NCI-H1417 (cell line): ENCODE measurements at regions not wholly inside any gene's neighbourhood (a gene's known extent, or its start where the extent isn't known, plus 50 kb on each side); places are given as distances from the start of the nearest gene placed in this dataset.
A peak's percentile ranks its signal among the peaks of the same experiment; 100 is the strongest.

Experiments used
- DNase-seq, 3 experiments: peaks; one replicate each; lab custom pipeline; 2025; lab: John Stamatoyannopoulos, UW

DNA sequence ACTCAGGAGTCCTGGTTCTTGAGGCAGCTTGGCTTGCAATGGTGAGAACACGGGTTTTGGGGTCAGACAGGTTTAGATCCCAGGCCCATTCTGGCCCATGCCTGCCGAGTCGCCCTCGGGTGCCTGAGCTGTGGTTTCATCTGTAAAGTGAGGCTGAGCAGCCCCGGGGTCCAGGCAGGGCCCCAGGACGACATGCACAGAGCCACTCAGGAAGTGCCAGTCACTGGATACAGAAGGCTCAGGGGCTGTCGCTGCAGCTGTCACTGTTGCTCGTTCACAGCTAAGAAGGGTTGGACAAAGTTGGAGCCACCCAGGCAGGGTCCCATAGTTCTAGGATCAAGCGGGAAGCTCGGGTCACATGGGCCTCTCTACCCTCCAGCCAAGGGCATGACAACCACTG, 403.1 kb downstream of the BCL11B start:
- no peak for DNase-seq

DNA sequence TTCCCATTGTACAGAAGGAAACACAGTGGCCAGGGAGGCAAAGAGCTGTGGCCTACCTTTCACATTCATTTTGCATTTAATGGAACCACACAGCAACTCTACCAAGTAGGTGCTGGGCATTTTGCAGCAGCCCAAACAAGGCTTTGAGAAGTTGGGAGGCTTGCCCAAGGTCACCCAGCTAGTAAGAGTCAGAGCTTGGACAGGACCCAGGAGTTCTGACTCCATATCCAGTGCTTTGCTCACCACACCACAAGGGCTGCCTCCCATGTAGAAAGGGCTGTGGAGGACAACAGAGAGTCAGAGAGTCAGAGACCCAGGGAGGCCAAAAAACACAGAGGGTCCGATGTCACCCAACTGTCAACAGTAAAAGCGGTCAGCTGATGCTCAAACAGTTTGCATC, 400.2 kb downstream of the BCL11B start:
- no peak for DNase-seq

DNA sequence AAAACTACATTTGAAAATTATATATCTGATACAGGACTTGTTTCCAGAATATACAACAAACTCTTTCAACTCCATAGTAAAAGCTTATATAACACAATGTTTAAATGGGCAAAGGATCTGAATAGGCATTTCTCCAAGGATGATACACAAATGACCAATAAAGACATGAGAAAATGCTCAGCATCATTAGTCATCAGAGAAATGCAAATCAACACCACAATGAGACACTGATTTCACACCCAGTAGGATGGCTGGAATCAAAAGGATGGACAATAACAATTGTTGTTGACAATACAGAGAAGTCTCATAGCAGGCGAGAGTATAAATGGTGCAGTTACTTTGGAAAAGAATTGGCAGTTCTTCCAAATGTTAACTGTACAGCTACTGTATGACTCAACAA, 394.9 kb downstream of the BCL11B start:
- DNase-seq: no peak

DNA sequence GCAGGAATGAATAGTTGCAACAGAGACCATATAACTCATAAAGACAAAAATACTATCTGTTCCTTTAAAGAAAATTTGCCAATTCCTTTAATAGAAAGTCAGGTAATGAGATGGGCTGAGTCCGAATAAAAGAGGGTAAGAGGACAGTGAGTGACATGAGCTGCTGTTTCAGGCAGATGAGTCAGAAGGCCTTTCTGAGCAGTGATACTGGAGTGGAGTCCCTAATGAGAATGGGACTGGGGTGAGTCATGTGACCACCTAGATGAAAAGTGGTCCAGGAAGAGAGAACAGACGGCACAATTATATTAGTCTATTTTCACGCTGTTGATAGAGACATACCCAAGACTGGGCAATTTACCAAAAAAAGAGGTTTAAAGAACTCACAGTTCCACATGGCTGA, 393.7 kb downstream of the BCL11B start:
- DNase-seq: no peak

DNA sequence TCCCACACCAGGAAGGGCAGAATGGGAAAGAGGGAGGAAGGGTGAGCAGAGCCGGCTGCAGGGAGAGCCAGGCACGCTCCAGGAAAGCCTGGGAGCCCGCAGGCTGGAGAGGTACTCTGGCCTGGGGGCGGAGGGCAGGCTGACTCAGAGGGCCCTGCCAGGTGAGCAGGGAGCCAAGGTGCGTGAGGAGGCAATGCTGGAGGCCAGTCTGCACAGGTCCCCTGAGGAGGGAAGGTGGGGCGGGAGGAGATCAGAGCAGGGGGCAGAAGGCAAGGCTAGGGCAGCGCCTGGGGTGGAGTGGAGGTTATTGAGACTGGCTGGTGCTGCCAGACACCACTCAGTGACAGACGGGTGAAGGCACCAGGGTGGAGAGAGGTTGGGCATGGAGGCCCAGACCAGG, 385.0 kb downstream of the BCL11B start:
- DNase-seq: no peak

DNA sequence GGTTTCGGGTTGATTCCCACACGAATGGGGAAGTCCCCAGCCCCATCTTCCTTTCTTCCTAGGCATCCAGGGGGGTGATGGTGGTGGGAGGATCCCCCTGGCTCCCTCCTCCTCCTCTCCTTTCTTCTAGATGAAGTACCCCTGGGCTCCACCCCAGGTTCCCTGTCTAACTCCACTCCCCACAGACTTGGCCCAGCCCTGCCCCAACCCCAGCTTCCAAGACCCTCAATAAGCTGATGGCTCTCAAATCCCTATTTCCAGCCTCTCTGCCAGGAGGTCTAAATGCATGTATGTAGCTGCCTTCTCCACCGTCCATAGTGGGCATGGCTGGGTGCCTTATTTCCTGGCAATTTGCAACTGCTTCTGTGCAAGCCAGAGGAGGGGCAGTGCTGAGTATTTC, 383.7 kb downstream of the BCL11B start:
- DNase-seq: no peak

DNA sequence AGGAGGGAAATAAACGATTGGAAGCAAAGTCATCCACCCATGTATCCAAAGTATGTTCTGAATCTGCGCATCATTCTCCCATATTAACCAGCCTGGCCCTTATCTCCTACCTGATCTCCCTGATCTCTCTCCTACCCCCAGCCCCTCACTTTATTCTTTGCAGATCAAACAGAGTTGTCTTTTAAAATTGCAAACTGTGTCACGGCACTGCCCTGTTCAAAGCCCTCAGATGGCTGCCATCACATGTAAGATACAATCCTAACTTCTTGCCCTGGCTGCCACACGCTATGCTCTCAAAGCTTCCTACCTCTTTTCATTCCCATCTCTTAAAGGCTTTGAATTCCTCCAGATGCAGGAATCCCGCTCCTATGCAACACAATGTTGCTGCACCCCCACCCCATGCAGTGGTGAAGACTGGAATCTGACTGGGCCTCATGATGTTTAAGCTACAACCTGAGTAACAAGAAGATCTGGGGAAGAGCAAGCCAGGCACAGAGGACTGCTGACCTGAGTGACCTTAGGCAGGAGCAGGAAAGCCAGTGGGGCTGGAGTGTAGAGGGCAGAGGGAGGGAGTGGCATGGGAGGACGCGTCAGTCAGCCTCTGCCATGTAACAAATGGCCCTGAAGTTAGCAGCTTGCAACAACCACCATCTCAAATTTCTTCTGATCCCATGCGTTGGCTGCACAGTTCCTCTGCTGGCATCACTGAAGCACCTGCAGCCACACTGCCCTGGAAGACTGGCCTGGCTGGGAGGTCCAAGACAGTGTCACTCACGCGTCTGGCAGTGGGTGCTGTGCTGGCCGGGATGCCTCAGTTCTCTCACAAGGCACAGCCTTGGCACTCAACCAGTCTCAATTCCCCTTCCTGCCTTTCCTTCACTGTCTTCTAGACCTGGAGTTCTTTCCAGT, 382.8 kb downstream of the BCL11B start:
- no peak for DNase-seq

DNA sequence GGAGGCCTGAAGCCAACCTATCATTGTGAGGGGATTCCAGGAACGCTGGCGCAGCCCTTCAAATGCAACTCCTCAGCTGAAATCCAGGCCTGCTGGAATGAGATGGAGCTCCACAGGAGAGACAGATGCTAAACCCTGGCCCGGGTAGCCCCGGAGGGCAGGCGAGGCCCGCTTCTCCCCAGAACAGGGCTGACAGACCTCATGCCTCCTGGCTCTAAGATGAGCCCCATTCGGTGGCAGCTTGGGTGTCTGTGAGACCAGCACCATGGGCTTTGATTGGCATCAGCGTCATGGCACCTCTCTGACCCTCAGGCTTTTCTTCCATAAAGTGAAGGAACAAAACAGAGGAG, 382.2 kb downstream of the BCL11B start:
- no peak for DNase-seq

DNA sequence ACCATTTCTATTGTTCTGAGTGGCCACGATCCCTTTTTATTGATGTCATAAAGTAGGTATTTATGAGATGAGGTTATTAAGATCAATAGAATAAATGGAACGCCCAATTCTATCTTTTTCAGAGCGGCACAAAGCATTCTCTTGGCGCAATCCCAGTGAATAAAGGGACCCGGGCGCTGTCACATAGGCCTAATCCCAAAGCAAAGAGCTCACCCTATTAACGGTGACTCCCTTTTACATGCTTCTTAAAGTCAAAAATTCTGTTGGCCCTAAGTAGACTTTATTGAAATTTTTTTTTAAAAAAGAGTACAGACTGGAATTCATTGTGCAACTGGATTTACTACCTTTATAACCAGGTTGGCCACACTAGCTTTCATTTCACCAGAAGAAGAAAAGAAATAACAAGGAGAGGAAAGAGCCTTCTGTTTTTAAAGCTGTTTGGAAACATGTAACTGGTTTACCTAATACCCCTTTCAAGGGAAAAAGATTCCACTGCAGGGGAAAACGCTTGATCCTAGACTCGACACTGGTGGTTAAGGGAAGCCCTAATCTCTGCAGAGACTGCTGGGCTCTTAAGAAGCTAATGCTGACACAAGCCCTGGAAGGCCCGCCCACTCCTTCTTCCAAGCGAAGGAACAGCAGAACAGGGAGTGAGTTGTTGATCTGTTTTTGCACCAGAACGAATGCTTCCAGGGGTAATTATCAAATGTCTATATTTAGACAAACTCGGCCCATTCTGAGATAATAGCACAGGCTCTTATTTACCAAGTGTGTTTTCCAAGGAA, 381.2 kb downstream of the BCL11B start:
- DNase-seq: peak in 1 of 3 experiments; percentile 22

DNA sequence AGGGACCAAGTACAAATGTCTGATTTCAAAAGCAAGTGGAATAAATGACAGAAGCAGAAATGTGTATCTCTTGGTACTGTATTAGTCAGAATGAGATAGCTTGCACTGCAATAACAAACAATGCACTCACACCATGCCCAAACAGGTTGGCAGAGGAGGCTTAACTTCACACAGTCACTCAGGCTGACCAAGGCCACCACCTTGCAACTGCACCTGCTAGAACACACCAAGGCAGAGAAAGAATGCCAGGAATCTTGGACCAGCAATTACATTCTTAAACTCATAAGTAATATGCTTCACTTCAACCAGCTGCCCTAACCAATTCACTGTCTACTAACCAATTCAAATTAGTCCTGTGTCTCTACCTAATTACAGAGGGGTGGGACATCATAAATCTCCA, 378.3 kb downstream of the BCL11B start:
- DNase-seq: no peak

DNA sequence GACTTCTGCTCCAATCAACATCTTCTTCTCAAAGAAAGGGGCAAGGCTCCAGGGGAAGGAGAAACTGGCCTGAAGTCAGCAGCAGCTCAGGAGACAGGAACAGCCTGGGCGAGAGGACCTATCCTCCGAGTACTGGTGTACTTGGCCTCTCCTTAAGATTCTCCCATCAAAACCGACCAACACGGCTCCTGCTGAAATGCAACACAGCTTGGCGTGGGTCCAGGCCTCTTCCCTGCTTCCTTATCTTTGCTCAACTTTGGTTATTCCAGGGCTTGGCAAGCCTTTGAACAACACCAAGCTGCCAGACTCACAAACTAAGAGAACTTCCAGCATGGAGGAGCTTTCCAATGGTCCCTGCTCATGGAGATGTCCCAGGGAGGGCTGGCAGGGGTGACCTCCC, 377.4 kb downstream of the BCL11B start:
- DNase-seq: no peak

DNA sequence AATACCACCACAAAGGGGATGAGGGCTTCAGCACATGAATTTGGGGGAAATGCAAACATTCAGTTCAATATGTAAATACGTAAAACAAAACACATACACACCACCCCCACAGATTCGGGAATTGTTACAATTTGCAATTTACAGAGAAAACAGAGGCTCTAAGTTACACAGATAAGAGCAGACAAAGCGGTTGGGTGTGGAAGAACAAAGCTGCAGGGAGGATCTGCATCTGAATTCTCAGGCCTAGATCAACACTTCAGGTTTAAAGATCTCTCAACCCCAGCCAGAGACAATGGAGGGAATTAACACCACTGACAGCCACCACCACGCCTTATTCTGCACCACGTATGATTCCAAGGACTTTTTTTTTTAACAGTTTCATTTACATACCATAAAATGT, 375.5 kb downstream of the BCL11B start:
- no peak for DNase-seq

DNA sequence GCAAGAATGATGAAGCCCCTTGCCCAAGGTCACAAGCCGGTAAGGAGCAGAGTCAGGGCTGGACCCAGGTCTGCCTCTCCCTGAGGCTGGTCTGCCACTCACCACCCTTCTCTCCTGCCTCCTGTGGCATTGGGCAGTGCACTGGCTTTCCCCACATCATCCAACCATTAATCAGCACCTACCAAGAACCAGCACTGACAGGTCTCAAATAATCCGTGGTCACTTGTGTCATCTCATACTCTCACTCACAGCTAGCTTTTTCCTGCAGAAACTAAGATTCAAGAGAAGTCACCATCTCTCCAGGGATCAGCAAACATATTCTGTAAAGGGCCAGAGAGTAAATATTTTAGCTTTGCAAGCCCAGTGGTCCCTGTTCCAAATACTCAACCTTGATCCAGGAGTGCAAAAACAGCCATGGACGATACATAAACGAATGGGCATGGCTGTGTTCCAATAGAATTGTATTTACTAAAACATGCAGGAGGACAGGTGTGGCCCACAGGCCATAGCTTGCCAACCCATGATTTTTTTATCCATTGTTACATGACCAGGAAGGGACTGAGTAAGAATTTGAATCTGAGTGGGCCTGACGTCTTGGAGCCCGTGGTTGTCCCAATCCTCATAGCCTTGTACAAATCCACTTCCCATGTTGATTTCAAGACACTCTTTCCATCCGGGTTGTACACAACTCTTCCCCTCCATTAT, 374.2 kb downstream of the BCL11B start:
- no peak for DNase-seq

DNA sequence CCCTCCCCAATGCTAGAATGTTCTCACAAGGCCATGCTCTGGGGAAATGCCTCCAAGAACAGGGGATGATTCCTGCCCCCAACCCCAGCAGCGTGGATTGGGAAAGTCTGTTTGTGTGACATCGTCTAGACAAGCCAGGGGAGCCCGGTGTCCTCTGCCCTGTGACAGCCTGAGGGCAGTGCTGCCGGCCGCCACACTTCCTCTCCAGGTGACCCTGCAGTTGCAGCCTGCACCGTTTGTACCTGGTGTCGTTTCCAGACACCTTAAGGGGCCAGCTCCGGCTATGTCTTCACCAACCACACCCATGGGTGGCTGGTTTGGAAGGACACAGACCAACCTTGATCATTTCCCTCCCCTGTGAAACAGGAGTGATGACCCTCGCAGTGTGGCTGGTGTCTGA, 372.6 kb downstream of the BCL11B start:
- no peak for DNase-seq

DNA sequence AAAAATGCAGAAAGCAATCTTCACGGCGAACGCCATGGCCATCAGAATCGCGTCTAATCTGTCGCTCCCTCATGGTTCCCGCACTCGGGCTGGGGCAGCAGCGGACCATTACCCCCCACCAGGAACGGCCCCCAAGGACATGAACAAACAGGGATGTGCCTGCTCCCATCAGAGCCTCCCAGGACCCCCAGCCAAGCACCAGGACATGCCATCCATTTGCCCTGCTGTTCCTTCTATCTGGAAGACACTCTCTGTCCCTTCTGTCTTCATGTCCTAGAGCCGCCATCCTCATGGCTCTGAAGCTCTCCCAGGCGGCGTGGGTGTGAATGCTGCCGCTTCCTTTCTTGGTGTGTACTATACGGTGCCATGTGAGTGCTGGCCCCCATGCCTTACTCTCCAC, 371.8 kb downstream of the BCL11B start:
- DNase-seq: no peak

DNA sequence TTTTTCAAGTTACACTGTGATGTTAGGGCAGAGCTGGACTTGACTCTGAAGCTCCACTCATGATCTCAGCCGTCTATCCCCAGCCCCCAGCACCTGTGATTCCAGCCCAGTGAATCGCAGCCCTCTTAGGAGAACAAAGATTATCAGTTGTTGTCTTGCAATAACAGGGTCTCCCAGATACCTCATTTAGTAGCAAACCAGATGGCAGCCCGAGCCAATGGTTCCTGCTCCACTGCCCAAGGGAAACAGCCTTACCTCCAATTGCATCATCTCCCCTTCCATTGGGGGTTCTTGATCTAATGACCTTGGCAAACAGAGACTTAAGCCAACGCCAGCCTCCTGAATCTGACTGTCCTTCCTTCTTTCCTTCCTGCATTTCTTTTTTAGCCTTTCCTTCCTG, 371.2 kb downstream of the BCL11B start:
- no peak for DNase-seq

DNA sequence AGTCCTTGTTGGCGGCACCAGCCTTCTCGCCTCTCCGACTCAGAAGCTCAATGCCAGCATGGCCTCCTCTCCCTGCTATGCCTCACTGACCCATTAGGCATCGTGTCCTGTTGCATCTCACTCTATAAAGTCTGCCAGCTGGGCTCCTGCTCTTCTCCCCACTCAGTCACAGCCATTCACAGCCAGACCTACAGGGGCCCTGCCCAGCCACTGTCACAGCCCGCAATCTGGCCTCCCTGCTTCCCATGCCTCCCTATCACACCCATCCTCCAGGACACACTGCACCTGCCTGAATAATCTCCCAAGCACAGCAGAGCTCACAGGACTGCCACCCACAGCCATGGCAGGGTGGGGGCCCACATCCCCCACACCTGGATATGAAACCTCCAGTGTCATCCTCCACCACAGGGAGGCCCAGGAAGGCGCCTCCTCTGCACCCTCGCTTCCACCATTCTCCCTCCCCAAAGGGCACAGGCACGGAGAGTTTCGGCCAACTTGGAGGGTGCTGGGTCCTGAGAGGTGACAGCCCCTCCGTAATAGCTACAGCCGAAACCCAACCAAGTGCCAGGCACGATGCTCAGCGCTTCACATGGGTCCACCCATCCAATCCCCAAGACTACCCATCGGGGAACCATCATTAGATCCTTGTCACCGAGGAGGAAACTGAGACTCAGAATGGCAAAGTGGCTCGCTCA, 370.3 kb downstream of the BCL11B start:
- DNase-seq: no peak

DNA sequence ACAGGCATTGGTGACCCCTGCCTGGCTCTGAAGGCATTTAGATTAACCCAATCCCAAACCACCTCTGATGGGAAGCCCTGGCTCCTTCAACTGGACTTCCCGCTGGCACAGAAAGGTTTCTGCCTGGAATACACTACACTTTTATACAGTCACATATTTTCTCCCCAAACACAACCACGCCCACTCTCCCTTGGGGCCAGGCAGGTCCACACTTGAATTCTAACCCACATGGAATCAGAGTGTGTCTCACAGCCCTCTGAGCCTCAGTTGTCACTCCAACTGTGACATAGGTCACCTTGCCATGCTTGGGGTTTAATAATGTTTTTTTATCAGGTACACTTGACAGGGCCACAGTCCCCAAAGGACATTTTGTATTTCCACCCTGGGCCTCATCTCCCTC, 368.6 kb downstream of the BCL11B start:
- DNase-seq: no peak

DNA sequence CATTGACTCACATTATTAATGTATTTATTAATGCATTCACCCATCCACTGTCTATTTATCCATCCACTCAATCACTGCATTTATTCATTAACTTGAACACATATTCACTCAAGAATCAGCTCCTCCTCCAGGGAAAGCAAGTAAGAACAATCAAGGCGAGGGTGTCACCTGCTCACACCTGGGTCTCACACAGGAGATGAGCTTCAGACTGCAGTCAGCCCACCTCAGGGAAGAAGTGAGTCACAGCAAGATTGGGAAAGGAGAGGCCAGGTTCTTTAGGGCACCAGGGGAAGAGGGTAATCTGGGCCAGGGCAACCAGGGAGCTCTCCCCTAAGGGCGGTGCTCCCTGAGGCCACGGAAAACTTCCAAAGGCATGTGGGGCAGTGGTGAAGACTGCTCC, 367.3 kb downstream of the BCL11B start:
- DNase-seq: no peak

DNA sequence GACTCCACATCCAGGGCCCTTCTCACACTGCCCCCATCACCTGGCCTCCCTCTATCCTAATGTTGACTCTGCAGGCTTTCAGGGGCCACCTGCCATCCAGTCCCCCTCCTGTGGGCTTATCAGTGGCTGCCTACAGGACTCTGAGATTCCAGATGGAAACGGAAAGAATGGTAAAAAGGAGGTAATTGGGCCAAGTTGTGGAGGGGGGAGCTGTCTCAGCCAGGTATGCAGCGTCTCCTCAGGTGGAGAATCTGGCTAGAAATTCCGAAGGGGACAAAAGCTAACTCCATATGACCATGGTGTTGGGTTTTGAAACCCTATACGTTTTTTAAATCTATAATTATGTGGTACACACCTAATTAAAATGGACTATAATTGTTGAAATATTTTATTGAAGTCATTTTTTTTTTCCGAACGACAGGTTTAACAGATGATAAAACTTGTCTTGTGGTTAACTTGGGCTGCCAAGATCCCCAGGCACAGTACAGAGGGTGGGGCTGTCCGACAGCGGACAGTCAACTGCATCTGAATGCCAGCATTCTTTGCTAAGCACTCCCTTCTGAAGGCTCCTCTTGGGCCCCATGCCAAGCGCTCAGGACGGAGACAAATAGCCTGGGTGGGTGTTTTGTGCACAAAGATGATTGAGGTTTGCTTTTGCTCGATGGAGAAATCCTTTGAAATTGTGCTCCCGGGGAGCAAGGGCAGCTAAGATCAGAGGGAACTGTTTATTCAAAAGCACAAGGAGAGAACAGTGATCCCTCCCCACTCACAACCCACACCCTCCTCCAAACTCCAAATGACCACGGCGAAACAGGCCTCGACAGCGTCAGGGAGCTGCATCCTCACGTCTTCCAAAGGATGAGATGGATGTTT, 365.6 kb downstream of the BCL11B start:
- DNase-seq: peak in 2 of 3 experiments; percentile 18 to 51

DNA sequence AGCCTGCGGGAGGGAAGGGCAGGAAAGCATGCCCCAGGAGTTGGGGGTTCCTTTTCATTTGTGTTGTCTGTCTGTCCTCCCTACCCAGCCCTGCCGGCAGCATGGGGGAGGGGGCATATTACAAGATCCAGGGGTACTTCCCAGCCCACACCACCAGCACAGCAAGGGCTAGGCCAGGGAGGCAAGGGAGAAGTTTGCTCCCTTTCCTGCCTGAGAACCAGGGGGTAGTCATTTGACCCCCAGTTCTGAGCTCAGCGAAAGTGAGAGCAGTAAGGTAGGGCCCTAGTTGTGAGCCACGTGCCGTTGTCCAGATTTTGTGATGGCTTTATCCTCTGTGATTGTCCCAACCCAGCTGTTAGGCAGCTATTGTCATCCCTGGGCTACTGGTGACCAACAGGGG, 364.7 kb downstream of the BCL11B start:
- DNase-seq: no peak
